Right lung (tissue), 2 donors: ENCODE measurements at regions not wholly inside any gene's neighbourhood (a gene's known extent, or its start where the extent isn't known, plus 50 kb on each side); places are given as distances from the start of the nearest gene placed in this dataset.

Experiments used
- DNase-seq, 2 donors: peaks; one replicate each; pipeline ENCODE4 v3.0.0-alpha.2; 2013

GRCh38 chr6:168384045-168385036, 56.6 kb upstream of the SMOC2 start:
- DNase-seq, result no peak

- no peak for DNase-seq
Observed at GRCh38 chr6:168385037-168385759, 55.8 kb upstream of the SMOC2 start.

GRCh38 chr6:168385858-168386735, 54.9 kb upstream of the SMOC2 start:
- DNase-seq, result no peak

- no peak for DNase-seq
Observed at GRCh38 chr6:168386973-168387372, 54.0 kb upstream of the SMOC2 start.

- DNase-seq, result no peak
Observed at GRCh38 chr6:168387426-168387825, 53.6 kb upstream of the SMOC2 start.

- DNase-seq, result no peak
Observed at GRCh38 chr6:168387911-168388310, 53.1 kb upstream of the SMOC2 start.

GRCh38 chr6:168388641-168389633, 52.0 kb upstream of the SMOC2 start:
- no peak for DNase-seq

GRCh38 chr6:168390749-168391420, 50.1 kb upstream of the SMOC2 start:
- no peak for DNase-seq
